Right forelimb (tissue), 1 donor: ENCODE measurements at regions not wholly inside any gene's neighbourhood (a gene's known extent, or its start where the extent isn't known, plus 50 kb on each side); places are given as distances from the start of the nearest gene placed in this dataset.

Source experiments
- DNase-seq: peaks from one replicate; pipeline ENCODE4 v3.0.0-alpha.2; 2018

GRCh38 chr11:91800208-91800914 is 424.3 kb upstream of the FAT3 start:
- no peak for DNase-seq

DNA sequence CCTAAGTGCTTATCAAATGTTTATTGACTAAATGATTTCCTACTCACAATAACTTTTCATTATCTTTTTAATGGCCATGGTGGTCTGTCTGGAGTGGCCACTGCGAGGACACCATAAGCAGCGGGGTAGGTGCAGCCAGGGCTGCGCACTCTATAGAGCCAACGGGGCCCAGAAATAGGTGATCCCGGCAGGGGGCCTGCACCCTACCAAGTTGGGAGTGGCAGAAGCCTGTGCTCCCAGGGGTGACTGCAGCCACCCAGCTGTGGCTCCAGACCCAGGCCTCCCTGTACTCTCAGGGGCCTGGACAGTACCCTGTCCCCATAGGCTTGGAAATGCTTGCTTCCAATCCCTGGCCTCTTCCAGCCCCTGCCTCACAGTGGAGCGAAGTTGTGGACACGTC is 426.4 kb upstream of the FAT3 start:
- no peak for DNase-seq

- DNase-seq: no peak
Measured at GRCh38 chr11:91796999-91797398, 427.6 kb upstream of the FAT3 start.

DNA sequence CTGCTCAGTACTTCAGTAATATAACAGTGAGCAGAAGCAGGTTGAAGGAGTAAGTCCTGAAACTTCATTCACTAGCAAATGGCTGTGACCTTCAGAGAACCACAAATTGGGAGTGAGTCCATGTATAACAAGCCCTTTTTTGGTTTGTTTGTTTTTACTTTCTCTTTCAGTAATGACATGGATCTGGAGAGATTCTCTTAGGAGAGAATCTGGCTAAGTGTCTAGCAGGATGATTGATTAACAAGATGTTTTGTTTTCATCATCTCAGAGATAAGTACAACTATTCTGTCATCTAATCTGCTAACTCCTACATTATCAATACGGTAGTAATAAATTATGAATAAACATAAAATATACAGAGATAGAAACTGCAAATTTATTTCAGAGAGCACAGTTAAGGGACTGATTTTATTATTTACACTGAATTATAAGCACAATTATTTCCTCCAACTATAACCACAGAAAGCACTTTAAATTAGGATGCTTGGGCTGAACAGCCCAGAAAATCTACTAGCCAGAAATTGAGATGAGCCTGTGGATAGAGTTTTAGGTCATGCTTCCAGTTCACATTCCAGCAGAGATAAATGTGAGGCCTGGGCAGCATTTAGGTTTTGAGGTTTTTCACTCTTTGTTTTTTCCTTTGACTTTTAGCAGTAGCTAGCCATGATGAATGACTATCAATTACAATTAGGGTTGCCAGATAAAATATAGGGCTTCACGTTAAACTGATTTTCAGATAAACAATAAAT is 429.3 kb upstream of the FAT3 start:
- no peak for DNase-seq

- DNase-seq: no peak
Measured at GRCh38 chr11:91794146-91794545, 430.5 kb upstream of the FAT3 start.

DNA sequence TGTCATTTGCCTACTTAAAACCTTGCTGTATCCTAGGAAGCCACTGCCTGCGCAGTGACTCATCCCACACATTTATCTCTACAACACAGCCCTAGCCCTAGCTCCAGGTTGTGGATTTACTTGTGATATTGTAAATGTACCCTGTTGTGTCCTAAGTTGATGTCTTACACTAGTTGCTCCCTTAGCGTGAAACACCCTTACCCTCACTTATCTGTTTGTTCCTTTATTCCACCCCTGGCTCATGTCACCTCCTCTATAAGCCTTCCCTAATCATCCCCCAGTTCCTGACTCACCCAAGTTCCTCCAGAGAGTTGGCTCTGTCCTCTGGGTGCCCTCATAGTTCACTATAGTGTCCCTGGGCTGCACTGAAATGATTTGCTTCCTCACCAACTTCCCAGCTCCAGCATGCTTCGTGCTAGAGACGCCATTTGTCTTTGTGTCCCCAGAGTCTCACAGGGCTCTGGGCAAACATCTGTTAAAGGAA is 431.8 kb upstream of the FAT3 start:
- no peak for DNase-seq

DNA sequence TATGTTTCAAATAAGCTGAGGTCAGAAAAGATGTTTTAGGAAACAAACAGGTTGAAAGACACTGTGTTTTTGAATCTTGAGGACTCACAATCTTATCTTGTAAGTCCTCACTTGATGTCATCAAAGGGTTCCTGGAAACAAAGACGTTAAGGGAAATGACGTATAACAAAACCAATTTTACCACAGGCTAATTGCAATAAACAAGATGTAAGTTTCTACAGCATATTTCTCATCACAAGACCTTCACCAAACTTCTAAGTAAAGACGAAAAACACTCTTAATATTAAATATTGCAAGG is 433.5 kb upstream of the FAT3 start:
- no peak for DNase-seq

DNA sequence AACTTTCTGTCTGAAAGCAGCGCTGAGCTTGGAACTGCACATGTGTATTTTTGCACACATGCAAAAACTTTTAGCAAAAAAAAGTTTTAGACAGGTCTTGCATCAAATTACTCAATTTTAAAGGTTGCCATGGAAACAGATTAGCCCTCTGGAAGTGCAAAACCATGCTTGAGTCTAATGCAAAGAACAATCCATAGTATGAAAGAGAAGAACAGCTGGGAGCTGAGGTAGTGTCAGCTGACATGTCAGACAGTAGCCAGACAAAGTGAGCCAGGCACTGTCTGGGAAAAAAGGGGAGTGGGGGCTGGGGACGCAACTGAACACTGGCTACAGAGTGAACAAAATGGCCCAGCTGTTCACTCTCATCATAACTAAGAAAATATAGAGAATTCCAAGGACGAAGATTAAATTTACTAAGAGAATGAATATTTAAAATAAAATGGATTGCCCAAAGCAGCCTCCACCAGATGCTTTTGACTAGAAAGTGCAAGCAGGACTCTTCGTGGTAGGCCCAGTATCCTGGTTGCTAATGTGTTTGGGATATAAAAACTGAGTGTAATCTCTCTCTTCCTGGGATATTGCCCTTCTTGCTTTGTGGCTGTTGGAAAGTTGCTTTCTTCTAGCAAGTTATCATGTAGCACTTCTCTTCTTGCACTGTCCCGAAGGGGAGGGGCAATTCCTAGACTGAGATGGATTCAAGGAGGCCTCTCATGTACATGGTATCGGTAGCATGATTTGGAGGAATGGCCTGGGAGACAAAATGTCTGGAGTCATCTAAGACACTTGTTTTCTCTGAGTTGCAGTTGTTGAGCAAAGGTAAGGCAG is 434.1 kb upstream of the FAT3 start:
- DNase-seq: peak; percentile 59

GRCh38 chr11:91788764-91789163 is 435.9 kb upstream of the FAT3 start:
- no peak for DNase-seq

- DNase-seq: no peak
Measured at GRCh38 chr11:91786097-91786496, 438.5 kb upstream of the FAT3 start.

DNA sequence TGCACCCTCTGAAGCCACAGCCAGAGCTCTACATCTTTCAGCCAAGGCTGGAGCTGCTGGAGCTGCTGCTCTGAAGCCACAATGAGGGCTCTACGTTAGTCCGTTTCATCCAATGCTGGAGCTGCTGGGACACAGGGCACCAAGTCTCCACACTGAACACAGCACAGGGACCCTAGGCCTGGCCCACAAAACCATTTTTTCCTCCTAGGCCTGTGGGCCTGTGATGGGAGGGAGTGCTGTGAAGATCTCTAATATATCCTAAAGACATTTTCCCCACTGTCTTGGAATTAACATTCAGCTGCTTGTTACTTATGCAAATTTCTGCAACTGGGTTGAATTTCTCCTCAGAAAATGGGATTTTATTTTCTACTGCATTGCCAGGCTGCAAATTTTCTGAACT is 441.4 kb upstream of the FAT3 start:
- DNase-seq: no peak

DNA sequence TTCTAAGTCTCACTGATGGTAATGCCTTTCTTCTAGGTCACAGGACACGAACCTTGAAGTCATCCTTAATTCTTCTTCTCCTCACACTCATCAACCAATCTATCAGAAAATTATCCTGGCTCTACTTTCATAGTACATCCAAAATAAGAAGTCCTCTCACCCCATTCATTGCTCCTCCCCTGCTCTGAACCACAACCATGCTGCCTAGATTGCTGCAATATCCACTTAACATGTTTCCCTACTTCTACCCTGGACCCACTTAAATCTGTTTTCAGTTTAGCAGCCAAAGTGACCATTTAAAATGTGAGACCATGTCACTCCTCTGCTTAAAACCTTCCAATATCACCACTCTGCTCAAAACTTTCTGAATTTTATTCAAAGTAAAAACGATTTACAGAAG is 445.9 kb upstream of the FAT3 start:
- no peak for DNase-seq

GRCh38 chr11:91776655-91777054 is 448.0 kb upstream of the FAT3 start:
- no peak for DNase-seq

GRCh38 chr11:91773090-91773489 is 451.5 kb upstream of the FAT3 start:
- no peak for DNase-seq

- no peak for DNase-seq
Measured at GRCh38 chr11:91771961-91772360, 452.7 kb upstream of the FAT3 start.

DNA sequence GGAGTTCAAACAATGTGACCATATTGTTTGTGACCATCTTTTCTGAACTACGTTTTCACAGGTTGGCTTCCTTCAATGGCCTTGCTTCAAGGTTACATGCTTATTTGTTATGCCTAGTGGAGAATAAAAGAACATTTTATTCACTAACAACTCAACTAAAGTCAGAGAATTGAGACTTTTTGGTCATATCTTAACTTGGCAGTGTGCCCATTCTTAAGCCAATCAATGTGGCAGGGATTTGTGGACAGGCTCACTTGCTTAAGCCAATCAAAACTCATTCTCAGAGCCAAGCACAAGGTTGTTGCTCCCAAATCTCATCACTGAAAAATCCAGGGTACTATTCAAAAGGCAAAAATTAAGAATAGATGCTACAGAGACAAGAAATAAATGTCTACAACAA is 455.8 kb upstream of the FAT3 start:
- DNase-seq: no peak

DNA sequence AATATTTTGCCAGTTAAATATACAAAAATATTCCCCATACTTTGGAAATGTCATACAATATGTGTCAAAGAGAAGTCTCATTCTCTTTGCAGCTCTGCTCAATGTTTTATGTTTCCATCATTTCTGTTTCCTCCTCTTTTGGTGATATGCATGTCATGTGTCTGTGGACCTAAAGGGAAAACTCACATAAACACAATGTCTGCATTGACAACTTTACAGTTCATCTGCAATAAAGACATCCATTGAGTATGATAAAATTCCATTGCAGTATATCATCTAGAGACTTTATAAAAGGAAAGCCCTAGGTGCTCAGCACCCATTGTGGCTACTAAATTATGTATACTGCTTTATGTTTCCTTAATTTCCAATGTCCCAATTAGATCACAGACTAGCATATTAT is 461.3 kb upstream of the FAT3 start:
- no peak for DNase-seq

DNA sequence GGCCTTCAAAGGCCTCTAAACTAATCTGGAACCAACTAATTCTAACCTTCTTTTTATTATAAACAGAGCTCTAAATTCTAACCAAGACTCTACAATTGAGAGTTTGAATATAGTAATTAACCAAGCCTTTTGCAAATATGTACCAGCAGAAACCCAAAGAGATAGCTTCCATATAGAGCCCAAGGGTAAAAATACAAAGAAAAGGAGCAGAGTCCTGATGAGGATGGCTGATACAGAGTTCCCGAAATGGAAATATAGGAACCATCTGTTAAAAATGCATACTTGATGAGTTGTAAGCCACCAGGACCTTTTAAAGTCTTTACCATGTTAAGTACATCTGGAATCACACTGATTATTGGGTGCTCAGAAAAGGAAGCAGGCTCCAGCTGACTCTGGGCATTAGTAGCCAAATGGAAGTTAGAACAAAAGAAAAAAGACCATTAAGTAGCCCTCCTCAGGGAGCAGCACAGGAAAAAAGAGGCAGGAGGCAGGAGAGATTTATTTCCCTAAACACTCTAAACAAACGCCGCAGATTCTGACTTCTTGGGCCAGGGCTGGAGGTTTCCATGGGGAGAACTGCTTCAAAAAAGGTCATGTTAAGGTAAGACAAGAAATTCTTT is 463.1 kb upstream of the FAT3 start:
- no peak for DNase-seq

DNA sequence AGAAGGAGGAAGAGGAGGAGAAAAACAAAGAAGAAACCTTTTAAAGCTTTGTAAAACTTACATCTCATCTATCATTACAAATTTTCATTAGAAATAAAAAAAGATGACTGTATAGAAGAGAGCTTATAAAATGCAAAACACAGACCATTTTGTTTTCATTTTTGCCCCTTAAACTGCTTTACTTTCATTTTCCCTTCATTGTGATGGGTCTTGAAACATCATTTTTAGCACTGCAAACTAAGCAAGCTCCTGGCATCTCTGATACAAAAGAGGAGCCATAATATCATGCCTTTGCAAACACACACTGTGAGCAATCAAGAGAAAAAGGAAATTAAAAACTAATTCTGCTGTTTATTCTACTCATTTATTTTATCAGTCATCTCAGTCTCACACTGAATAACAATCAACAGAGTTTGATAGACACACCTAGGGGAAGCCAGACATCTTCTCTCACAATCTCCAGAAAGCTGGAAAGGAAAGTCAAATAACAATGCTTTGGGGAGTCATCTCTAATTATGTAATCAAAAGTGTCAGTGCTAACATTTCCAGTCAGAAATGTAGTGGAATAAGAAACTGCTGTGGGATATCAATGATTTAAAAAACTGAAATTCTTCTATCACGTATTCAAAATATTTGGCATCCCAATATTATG is 467.7 kb upstream of the FAT3 start:
- DNase-seq: no peak

- DNase-seq: no peak
Measured at GRCh38 chr11:91755951-91756707, 468.5 kb upstream of the FAT3 start.

DNA sequence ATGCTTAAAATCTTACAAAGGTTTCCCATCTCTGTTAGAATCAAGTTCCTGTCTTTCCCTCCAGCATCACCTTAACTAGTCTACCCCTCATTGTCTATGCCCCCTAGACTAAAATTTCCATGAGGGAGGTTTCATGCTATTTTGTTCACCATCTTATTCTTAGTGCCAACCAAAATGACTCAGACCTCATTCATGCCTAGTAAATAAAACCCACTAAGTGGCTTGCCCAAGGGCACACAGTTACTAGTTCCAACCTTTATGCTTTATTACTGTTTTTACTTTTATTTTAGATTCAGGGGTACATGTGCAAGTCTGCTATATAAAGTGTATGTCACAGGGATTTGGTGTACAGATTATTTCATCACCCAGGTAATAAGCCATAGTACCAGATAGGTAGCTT is 469.1 kb upstream of the FAT3 start:
- no peak for DNase-seq

GRCh38 chr11:91749251-91749650 is 475.4 kb upstream of the FAT3 start:
- no peak for DNase-seq
